Glomerular endothelial cell (primary cell): ENCODE measurements at regions not wholly inside any gene's neighbourhood (a gene's known extent, or its start where the extent isn't known, plus 50 kb on each side); places are given as distances from the start of the nearest gene placed in this dataset.

Experiments
- DNase-seq: peaks from one replicate; pipeline ENCODE4 v3.0.0-alpha.2; 2011; ENCODE audit warnings: low read depth, low spot score; ENCODE audit errors: extremely low read depth

DNA sequence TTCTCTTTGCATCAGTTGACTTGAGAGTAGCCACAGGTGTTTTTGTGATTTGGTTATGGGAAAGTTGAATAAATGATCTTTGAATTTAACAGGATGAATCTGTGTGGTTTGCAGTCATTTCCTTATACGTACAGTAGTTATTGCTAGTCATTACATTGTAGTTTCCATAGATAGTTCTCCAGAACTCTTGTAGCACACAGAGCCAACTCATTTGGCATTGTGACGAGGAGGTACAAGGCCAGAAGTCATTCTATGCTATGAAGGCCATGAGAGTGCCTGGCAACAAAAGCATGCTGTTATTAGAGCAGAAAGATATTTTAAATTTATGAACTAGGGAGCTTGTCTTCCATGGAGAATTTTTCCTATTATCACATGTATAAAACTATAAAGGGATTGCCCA lies 973.0 kb upstream of the CHAC2 start:
- DNase-seq, result no peak

DNA sequence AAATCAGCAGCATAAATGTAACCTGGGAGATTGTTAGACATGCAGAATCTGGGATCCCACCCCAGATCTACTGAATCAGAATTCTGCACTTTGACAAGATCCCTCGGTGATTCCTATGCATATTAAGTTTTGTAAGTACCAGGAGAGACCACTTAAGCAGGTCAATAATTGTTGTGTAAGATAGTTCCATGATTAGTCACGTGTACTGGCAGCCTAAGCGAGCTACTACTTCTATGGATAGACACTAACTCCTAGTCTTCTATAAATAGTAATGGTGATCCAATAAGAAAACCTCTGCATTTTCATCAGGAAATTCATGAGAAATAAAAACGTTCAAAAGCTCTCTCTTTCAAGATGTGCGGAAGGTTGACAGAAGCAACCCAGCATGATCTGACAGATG lies 988.2 kb upstream of the CHAC2 start:
- DNase-seq, result no peak

DNA sequence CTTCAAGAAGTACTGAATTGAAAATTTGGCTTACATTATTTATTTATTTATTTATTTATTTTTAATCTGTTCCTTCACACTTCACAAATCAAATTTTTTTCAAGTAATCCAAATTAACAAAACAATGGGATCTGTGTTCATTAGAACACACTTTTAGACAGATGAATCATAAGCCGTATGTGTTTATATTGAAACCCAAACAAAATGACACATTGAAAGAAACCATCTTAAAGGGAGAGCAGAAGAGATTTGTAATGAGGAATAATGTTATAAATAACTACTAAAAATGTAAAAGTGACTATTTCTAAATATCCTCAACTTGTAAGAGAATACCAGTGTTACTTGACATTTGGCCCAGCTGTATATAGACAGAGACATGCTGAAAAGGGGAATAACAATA lies 991.0 kb upstream of the CHAC2 start:
- DNase-seq, result no peak

DNA sequence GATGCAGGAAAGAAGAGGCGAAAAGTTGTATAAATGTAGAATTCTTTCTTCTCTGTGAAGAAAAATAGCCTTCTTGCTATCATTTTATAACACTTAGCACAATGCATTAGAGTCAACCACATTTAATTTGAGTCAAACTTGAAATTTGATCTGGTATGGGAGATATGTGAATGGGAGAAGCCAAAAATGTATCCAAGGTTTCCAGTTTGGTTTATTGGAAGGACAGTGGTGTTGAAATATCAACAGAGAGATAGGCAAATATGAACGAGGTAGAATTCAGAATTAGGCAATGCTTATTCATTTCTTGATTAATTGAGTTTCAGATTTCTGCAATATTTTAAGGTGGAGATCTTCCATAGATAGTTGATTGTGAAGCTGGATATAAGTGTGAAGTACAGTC lies 991.9 kb upstream of the CHAC2 start:
- no peak for DNase-seq

DNA sequence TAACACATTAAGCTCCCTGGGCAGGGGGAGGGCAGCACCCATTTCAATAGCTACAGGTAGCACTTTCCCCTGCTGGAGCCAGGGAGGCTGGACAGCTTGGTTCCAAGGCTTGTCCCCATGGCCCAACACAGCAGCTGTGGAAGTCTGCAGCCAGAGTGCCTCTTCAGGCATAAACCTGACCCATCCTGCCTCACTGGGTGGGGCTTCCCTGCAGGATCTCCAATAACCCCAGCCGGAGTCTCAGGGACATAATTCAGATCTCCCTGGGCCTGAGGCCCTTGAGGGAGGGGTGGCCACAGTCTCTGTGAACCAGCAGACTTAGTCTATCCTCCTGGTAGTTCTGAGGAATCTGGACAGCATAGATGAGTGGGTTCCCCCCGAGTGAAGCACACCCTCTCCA lies 1001.9 kb upstream of the CHAC2 start:
- no peak for DNase-seq

DNA sequence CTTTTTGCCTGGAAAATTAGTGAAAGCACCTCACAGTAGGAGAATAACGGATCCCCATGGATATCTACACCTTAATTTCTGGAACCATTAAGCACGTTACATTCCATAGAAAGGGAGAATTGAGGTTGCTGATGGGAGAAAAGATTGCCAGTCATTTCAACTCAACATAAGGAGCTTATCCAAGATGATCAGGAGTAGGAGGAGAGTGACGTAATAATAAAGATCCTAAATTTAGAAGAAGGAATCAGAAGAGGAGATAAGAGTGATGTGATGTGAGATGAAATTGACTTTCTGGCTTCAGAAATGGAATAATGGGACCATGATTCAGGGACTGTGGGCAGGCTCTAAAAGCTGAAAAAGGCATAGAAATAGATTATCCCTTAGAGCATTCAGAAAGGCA lies 1017.8 kb upstream of the CHAC2 start:
- no peak for DNase-seq

DNA sequence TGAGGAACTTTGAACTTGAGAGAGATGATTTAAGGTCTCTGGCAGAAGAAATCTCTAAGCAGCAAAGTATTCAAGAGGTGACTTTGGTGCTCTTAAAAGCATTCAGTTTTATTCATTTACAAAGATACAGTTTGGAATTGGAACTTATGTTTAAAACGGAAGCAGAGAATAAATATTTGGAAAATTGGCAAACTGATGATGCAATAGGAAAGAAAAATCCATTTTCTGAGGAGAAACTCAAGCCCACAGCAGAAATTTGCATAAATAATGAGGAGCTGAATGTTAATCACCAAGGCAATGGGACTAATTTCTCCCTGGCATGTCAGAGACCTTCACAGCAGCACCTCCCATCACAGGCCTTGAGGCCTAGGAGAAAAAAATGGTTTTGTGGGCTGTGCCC lies 1022.5 kb upstream of the CHAC2 start:
- DNase-seq, result no peak

DNA sequence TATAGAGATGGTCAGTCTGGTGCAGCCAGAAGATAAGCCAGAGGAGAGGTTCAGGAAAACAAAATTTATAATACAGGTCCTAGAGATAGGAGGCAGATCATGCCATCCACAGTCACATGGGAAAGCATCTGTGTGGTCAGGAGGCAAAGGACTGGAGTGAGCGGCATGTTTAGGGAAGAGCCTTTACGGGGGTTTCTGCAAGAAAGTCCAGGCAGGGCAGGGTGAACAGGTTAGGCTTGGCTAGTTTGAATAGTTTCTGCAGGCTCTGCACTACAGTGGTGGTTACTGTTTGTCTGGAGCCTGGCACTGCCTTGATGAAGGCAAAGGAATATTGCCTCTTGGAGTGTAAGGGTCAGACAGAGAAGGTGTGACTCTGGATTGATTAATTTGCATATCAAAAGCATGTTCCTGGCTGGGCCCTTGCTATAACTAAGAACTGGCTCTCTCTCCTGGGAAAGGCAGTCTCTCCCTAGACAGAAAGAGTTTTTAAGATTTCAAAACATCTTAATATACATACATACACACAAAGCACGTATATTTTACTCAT lies 1034.7 kb upstream of the CHAC2 start:
- DNase-seq, result no peak

DNA sequence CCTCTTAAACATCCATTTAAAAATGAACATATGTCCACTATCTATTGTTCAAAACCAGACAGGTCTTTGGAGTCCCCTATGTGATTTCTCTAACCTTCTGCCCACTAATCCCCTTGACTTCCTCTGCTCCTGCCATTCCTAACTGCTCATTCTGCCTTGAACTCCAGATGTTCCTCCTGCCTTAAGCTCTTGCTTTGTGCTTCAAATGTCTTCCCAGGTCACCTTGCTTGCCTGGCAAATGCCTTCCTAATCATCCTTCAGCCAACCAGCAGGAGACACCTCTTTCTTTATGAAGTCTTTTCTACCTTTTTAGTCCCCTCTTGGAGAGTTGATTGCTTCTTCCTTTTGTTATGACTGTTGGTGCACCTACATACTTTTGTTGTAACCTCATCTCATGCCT lies 1043.0 kb upstream of the CHAC2 start:
- DNase-seq, result no peak

DNA sequence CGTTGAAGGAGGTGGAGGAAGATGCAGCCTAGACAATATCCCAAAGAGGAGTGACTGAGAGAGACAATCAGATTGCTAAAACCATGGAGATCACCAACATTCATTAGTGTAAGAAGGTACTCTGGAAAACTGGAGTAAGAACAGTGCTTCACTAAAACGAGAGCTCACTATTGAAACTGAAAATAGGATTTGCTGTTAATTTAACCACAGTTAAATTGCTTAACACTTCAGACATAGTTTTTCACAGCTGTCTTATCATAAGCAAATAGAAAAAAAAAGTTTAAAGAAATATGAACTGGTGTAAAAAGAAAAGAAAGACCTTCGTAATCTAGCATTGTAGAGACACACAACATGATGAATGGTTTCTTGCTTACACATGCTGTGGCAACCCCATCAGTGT lies 1049.8 kb upstream of the CHAC2 start:
- no peak for DNase-seq

DNA sequence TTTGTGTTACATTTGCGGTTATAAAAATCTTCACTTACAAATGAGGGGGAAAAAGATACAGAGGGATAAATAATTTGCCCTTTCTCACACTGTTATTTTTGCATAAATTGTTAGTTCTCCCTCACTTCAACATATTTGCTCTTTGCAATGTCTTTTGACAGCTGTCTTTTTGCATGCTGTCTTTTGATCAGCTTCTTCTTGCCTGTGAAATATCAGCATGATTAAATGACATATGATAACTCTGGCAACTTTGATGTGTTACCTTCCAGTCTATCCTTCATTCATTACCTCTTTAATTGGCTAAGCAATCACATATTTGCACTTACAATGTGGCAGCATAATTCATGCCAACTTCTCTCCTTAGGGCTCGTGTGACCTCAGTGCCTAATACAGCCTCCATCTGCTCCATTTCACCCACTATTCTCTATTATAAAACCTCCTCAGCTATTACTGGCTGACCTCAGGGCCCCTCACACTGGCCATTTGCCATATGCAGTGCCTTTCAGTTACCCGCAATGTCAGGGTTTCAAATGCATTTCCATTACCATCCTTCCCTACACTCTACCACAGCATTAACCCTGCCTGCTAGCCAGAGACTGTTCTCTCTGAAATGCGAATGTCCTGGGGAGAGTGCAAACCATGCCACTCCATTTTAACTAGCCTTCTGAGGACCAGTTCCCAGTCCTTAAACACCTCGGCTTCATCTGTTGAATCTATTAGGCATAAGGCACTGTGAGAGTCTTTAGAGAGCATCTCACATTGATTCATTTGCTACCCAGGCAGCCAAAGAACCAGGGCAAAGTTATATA lies 1056.6 kb upstream of the CHAC2 start:
- no peak for DNase-seq

DNA sequence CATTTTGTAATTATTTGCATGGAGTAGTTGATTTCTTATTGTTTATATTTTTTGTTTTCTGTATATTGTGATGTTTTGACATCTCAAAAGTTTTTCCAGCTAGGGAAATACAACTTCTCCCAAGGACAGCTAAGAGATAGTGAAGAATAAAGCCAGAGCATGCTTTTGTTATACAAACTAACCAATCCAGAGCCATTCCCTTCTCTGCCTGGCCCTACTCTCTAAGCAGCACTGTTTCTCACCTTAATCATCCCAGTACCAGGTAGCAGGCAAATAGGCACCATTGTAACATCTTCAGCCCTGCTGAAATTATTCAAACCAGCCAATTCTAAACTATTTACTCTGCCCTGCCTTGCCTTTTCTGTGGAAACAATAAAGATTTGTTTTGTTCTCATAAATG lies 1063.4 kb upstream of the CHAC2 start:
- no peak for DNase-seq

DNA sequence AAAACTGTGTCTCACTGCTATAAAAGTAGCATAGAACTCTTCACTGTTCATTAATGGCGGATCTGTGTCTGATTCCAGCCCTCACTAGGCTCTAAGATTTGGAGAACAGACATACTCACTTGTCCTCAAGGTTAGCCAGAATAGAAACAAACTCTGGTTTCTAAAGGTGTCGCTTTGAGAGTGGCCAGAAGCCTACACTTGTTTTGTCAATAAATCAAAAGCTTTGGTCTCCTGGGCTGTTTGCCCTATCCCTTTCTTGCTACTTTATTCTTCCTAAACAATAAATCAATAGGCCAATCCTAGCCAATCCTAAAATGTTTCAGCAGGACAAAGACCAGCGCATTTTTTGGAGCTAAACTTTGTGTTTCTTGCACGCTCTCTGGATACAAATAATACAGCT lies 1064.6 kb upstream of the CHAC2 start:
- no peak for DNase-seq

DNA sequence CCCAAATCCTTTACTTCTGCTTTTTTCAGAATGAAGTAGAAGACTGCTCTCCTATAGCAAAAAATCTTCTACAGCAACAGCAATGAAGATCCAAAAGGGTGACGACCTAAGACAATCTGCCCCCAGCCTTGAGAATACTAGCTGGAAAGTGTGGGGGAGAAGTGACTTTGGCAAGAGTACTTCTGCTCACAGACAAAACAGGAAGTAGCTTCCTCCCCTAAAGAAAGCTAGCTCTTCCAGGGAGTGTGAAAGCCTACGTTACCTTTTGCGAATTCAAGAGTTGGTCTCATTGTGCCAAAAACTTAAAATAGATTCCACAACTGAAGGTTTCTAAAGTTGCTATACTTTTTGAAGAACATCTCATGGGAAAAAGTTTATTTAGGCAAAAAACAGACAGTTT lies 1069.2 kb upstream of the CHAC2 start:
- DNase-seq, result no peak

DNA sequence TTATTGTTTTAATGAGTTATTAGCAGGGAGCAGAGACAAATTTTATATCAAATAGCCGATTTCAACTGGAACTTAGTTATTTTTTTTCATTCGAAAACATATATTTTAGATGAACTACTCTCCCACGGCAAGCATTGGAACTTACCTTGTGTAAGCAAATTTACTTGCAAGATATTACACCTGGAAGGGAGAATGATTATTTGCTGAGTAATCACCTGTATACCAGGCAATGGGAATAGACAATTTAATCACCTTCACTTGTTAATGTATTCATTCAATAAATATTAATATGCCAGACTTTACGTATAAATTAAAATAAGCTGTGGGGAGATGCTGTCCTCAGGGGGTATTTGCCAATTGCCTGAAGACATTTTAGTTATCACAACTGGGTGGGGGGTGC lies 1069.9 kb upstream of the CHAC2 start:
- no peak for DNase-seq

DNA sequence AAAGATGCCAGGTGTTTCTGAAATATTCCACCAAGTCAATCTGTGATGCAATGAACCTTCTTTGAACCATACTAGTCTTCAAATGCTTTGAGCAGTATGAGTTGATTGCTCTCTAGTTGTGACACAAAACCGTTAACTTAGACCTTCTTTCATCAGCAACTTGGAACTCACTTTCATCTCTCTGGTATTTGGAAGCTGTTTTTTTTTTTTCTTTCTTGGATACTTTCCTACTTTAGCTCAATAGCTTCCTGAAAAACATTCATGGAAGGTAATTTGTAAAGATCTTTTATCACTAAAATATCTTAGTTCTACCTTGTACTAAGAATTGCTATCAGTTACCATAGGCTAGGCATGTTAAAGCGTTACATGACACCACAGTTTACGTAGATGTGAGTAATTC lies 1071.9 kb upstream of the CHAC2 start:
- DNase-seq, result no peak

DNA sequence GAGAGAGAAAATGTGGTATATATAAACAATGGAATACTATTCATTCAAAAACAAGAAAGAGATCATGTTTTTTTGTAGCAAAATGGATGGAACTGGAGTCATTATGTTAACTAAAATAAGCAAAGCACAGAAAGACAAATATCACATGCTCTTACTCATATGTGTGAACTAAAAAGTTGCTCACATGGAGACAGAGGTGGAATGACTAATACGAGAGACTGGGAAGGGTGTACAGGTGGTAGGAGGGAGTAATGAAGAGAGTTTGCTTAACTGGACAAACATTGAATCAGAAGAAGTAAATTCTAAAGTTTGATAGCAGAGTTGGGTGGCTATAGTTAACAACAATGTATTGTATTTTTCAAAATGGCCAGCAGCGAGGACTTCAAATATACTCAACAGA lies 1080.7 kb upstream of the CHAC2 start:
- no peak for DNase-seq

DNA sequence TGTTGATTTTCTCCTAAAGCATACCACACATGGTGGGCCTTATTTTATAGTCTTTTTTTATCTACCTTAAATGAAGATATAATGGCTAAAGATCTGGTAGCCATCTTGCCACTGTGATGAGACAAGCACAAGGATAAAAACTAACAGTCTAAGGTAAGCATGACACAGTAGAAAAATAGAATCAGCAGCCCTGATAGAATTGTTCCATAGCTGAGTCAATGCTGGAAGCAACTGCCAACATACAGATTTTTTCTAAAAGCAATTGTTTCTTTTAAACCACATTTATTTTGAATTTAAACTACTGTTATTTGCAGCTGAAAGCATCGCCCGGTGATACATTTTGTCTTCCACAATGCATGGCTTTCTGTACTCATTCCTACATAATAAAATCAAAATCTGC lies 1091.5 kb upstream of the CHAC2 start:
- no peak for DNase-seq

DNA sequence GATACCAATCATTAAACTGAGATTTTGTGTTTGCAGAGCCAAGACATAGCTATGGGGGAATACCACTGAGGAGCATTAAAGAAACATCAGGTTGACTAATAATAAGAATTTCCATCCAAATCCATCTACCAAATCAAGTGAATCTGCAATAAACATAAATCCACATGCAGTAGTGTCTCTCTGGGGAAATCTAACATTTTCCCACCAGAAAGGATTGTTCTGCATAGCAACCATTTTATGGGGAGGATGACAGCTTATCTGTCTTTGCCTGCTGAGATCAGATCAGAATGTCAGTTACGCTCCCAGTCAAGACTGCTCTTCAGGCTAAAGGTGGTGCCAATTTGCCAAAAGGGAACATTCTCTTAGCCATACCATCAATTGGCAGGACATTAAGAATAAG lies 1098.9 kb upstream of the CHAC2 start:
- DNase-seq, result no peak

DNA sequence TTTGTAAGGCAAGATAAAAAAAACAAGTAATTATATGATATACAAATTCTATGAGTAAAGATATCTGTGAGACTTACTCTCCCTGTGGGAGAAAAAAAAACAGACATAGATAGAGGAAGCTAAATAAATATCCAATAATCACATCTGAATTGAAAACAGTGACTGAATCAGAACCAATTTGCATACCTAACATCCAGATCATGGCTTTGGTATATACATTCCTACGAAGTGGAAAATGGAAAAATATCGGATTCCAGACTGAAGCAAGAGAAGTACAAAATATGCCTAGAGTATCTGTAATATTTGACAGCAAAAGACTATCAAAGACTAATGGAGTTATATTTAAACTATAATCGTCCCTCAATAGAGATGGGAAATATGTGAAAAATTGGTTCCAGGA lies 1108.1 kb upstream of the CHAC2 start:
- no peak for DNase-seq

DNA sequence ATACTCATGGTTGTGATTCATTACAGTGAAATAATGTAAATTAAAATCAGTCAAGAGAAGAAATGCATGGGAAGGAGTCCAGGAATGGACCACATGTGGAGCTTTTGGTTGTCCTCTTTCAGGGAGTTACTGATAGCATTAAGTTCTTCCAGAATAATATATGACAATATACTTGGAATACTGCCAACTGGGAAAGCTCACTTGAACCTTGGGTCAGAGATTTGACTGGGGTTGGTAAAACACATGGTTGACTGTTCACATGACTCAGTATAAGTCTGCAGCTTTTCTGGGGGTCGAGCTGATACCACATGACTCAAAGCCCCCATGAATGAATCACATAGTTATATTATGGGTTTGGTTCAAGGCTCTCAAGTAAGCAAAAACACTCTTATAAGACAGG lies 1109.0 kb upstream of the CHAC2 start:
- no peak for DNase-seq

DNA sequence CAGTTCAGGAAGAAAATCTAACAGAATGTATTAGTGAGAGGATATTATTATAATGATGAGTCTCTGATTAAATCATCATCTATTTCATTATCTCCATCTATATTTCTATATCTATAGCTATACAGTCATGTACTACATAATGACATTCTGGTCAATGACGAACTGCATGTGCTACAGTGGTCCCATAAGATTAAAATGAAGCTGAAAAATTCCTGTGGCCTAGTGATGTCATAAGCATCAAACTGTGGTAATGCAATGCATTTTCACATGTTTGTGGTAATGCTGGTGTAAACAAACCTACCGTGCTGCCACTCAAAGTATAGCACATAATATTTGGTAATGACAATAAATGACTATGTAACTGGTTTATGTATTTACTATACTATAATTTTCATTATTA lies 1127.9 kb upstream of the CHAC2 start:
- DNase-seq, result no peak

DNA sequence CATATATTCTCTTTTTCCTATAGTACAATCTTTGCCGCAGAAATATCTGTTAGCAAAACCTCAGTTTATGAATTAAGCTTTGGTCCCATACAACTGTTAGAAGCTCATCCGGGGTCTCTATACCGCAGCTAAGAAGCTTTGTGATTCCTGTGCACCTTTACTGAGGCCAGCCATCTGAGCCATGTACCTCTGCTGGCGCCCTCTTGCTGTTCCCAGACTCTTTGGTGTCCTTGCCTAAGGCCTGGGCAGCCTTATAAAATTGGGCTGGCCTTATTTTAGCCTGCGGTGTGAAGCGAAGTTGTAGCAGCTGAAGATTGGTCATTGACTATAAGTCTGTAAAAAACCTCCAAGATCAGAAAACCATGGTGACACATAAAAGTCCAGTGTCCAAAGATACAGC lies 1135.1 kb upstream of the CHAC2 start:
- DNase-seq, result no peak
